Neural progenitor cell (in vitro differentiated cells): ENCODE measurements at regions not wholly inside any gene's neighbourhood (a gene's known extent, or its start where the extent isn't known, plus 50 kb on each side); places are given as distances from the start of the nearest gene placed in this dataset.

Experiments used
- DNase-seq: peaks from one replicate; pipeline ENCODE4 v3.0.0-alpha.2; 2016; ENCODE audit warnings: low spot score
- H2AFZ ChIP-seq: fragments of 200-600 bp; sonication (generic); replicated peaks from 2 replicates; pipeline ENCODE4 v1.6.1; 2016; ENCODE audit warnings: antibody characterized with exemption
- H3F3A ChIP-seq: fragments of 200-600 bp; sonication (generic); 2 replicates; pipeline ENCODE4 v1.6.1; 2016; ENCODE audit warnings: antibody characterized with exemption, low read depth
- H3K27ac ChIP-seq: fragments of 200-600 bp; sonication (generic); 2 replicates; pipeline ENCODE4 v1.5.1; 2016; ENCODE audit warnings: mild to moderate bottlenecking
- H3K27me3 ChIP-seq: fragments of 200-600 bp; sonication (generic); 2 replicates; pipeline ENCODE4 v1.6.1; 2016; ENCODE audit warnings: mild to moderate bottlenecking, moderate library complexity
- H3K36me3 ChIP-seq: fragments of 200-600 bp; sonication (generic); 2 replicates; pipeline ENCODE4 v1.5.1; 2016
- H3K4me1 ChIP-seq: fragments of 200-600 bp; sonication (generic); 2 replicates; pipeline ENCODE4 v1.6.1; 2016; ENCODE audit warnings: mixed run types
- H3K4me2 ChIP-seq: fragments of 200-600 bp; sonication (generic); 2 replicates; pipeline ENCODE4 v1.6.1; 2016
- H3K4me3 ChIP-seq: fragments of 200-600 bp; sonication (generic); 2 replicates; pipeline ENCODE4 v1.5.1; 2016
- H3K79me2 ChIP-seq: fragments of 200-600 bp; sonication (generic); 2 replicates; pipeline ENCODE4 v1.6.1; 2016; ENCODE audit warnings: low read depth
- H3K9ac ChIP-seq: fragments of 200-600 bp; sonication (generic); 2 replicates; pipeline ENCODE4 v1.6.1; 2016
- H3K9me3 ChIP-seq: fragments of 200-600 bp; sonication (generic); 2 replicates; pipeline ENCODE4 v1.5.1; 2016; ENCODE audit warnings: low read depth
- H4K20me1 ChIP-seq: fragments of 200-600 bp; sonication (generic); 2 replicates; pipeline ENCODE4 v1.6.1; 2016; ENCODE audit warnings: low read depth
- H3K27ac Mint-ChIP-seq: 3 replicates; pipeline ENCODE4 v1.8.0; 2021; ENCODE audit warnings: mixed read lengths
- H3K27me3 Mint-ChIP-seq: 2 replicates; pipeline ENCODE4 v1.8.0; 2022; ENCODE audit warnings: low read depth, mild to moderate bottlenecking, inconsistent platforms, moderate library complexity, mixed read lengths; ENCODE audit not compliant: insufficient read depth
- H3K36me3 Mint-ChIP-seq: 3 replicates; pipeline ENCODE4 v1.8.0; 2021; ENCODE audit warnings: mixed read lengths
- H3K4me1 Mint-ChIP-seq: 3 replicates; pipeline ENCODE4 v1.8.0; 2021; ENCODE audit warnings: mixed read lengths
- H3K4me3 Mint-ChIP-seq: 3 replicates; pipeline ENCODE4 v1.8.0; 2021; ENCODE audit warnings: mild to moderate bottlenecking, moderate library complexity, mixed read lengths
- H3K9me3 Mint-ChIP-seq: 3 replicates; pipeline ENCODE4 v1.8.0; 2020; ENCODE audit warnings: mixed read lengths
- CTCF ChIP-seq: fragments of 200-600 bp; sonication (generic); IDR thresholded peaks from 2 replicates; pipeline ENCODE4 v1.5.1; 2017; ENCODE audit warnings: antibody characterized with exemption, mild to moderate bottlenecking
- EZH2 ChIP-seq: fragments of 200-600 bp; sonication (generic); IDR thresholded peaks from 2 replicates; pipeline ENCODE4 v1.6.1; 2017; ENCODE audit warnings: antibody characterized with exemption, mild to moderate bottlenecking, moderate library complexity
- EZH2phosphoT487 ChIP-seq: fragments of 200-600 bp; sonication (generic); IDR thresholded peaks from 2 replicates; pipeline ENCODE4 v1.6.1; 2017; ENCODE audit warnings: antibody characterized with exemption

DNA sequence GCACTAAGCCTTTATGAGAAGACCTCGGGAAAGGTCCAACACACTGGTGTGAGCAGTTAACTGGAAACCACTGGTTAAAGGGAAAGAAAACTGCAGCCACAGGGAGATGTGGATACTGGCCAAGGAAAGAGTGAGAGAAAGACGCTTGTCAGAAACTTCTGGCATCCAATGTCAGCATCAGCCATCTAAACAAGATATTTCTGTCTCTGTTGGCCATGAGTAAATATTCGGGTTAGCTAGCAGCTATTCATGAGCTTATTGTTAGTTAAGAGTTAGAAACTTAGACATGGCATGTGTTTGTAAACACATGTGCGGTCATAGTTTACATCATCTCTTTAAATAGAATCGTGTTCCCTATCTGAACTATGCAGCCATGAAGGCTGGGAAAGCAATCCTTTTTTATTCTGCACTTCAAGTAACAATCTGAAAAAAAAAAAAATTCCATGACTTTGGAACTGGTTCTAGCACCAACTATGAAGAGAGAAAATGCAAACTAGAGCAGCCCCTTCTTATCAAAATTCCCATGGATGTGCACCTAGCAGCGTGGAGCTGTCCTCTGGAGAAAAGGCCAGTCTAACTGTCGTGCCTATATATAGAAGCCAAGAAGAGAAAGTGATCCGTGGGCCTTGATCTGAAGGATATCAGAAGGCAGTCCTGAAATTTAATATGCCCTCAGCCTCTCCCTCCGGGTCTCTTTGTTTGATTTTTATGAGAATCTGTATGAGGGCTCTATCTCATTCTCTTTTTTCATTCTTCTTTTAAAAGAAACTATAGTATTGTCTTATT lies 84.0 kb upstream of the RFX8 start:
- Histone ChIP-seq H3K4me1 (no peaks in the 10 kb centered on the region), H2AFZ (no peak overlapping the region), H3K4me2 (no peak overlapping the region), H3K9me3 (no peaks in the 10 kb centered on the region), H3F3A (no peaks in the 10 kb centered on the region), H4K20me1 (no peaks in the 10 kb centered on the region), H3K36me3 (no peaks in the 10 kb centered on the region), H3K4me3 (no peak overlapping the region), H3K9ac (no peak overlapping the region), H3K79me2 (no peaks in the 10 kb centered on the region), H3K27me3 (no peaks in the 10 kb centered on the region), H3K27ac (no peak overlapping the region)
- no peak for TF ChIP-seq EZH2
- TF ChIP-seq EZH2phosphoT487 = no peak
- TF ChIP-seq CTCF = no peak
- H3K4me3 Mint-ChIP-seq = no peak overlapping the region
- no peak overlapping the region for H3K27ac Mint-ChIP-seq
- H3K9me3 Mint-ChIP-seq = no peaks in the 10 kb centered on the region
- H3K27me3 Mint-ChIP-seq = peaks cover 6% of the 10 kb centered on the region
- peaks cover 4% of the 10 kb centered on the region for H3K4me1 Mint-ChIP-seq
- no peaks in the 10 kb centered on the region for H3K36me3 Mint-ChIP-seq
- no peak for DNase-seq

- Histone ChIP-seq H3K79me2 (no peaks in the 10 kb centered on the region), H3K27me3 (no peaks in the 10 kb centered on the region), H3F3A (no peaks in the 10 kb centered on the region), H3K36me3 (no peaks in the 10 kb centered on the region), H4K20me1 (no peaks in the 10 kb centered on the region), H3K9ac (no peak overlapping the region), H3K4me1 (no peaks in the 10 kb centered on the region), H3K27ac (no peak overlapping the region), H3K4me2 (no peak overlapping the region), H2AFZ (no peak overlapping the region), H3K9me3 (no peaks in the 10 kb centered on the region), H3K4me3 (no peak overlapping the region)
- no peak for DNase-seq
- Mint-ChIP-seq H3K27ac (no peak overlapping the region), H3K27me3 (peaks cover 4% of the 10 kb centered on the region), H3K4me3 (no peak overlapping the region), H3K36me3 (no peaks in the 10 kb centered on the region), H3K4me1 (peaks cover 4% of the 10 kb centered on the region), H3K9me3 (no peaks in the 10 kb centered on the region)
- no peak for TF ChIP-seq CTCF
- TF ChIP-seq EZH2 = no peak
- no peak for TF ChIP-seq EZH2phosphoT487
Observed at GRCh38 chr2:101556033-101556459, 81.1 kb upstream of the RFX8 start.

- no peak for DNase-seq
- H3K4me2 ChIP-seq = no peak overlapping the region
- no peak overlapping the region for H3K4me3 ChIP-seq
- peaks cover 2% of the 10 kb centered on the region for H3K27me3 Mint-ChIP-seq
- no peaks in the 10 kb centered on the region for H3F3A ChIP-seq
- H3K27ac Mint-ChIP-seq = no peak overlapping the region
- no peak overlapping the region for H3K9ac ChIP-seq
- H3K4me1 ChIP-seq = no peaks in the 10 kb centered on the region
- no peaks in the 10 kb centered on the region for H3K27me3 ChIP-seq
- no peak overlapping the region for H3K27ac ChIP-seq
- no peaks in the 10 kb centered on the region for H3K36me3 Mint-ChIP-seq
- H3K36me3 ChIP-seq = no peaks in the 10 kb centered on the region
- no peak overlapping the region for H2AFZ ChIP-seq
- no peaks in the 10 kb centered on the region for H4K20me1 ChIP-seq
- no peaks in the 10 kb centered on the region for H3K79me2 ChIP-seq
- H3K4me3 Mint-ChIP-seq = no peak overlapping the region
- no peaks in the 10 kb centered on the region for H3K9me3 ChIP-seq
- TF ChIP-seq CTCF (no peak), EZH2 (no peak), EZH2phosphoT487 (no peak)
- no peaks in the 10 kb centered on the region for H3K9me3 Mint-ChIP-seq
- H3K4me1 Mint-ChIP-seq = peaks cover 4% of the 10 kb centered on the region
Observed at GRCh38 chr2:101551336-101551888, 76.5 kb upstream of the RFX8 start.
